Neural progenitor cell (in vitro differentiated cells): ENCODE measurements at regions not wholly inside any gene's neighbourhood (a gene's known extent, or its start where the extent isn't known, plus 50 kb on each side); places are given as distances from the start of the nearest gene placed in this dataset.

Experiments used
- DNase-seq: peaks from one replicate; pipeline ENCODE4 v3.0.0-alpha.2; 2016; ENCODE audit warnings: low spot score
- H2AFZ ChIP-seq: fragments of 200-600 bp; sonication (generic); replicated peaks from 2 replicates; pipeline ENCODE4 v1.6.1; 2016; ENCODE audit warnings: antibody characterized with exemption
- H3F3A ChIP-seq: fragments of 200-600 bp; sonication (generic); 2 replicates; pipeline ENCODE4 v1.6.1; 2016; ENCODE audit warnings: antibody characterized with exemption, low read depth
- H3K27ac ChIP-seq: fragments of 200-600 bp; sonication (generic); 2 replicates; pipeline ENCODE4 v1.5.1; 2016; ENCODE audit warnings: mild to moderate bottlenecking
- H3K27me3 ChIP-seq: fragments of 200-600 bp; sonication (generic); 2 replicates; pipeline ENCODE4 v1.6.1; 2016; ENCODE audit warnings: mild to moderate bottlenecking, moderate library complexity
- H3K36me3 ChIP-seq: fragments of 200-600 bp; sonication (generic); 2 replicates; pipeline ENCODE4 v1.5.1; 2016
- H3K4me1 ChIP-seq: fragments of 200-600 bp; sonication (generic); 2 replicates; pipeline ENCODE4 v1.6.1; 2016; ENCODE audit warnings: mixed run types
- H3K4me2 ChIP-seq: fragments of 200-600 bp; sonication (generic); 2 replicates; pipeline ENCODE4 v1.6.1; 2016
- H3K4me3 ChIP-seq: fragments of 200-600 bp; sonication (generic); 2 replicates; pipeline ENCODE4 v1.5.1; 2016
- H3K79me2 ChIP-seq: fragments of 200-600 bp; sonication (generic); 2 replicates; pipeline ENCODE4 v1.6.1; 2016; ENCODE audit warnings: low read depth
- H3K9ac ChIP-seq: fragments of 200-600 bp; sonication (generic); 2 replicates; pipeline ENCODE4 v1.6.1; 2016
- H3K9me3 ChIP-seq: fragments of 200-600 bp; sonication (generic); 2 replicates; pipeline ENCODE4 v1.5.1; 2016; ENCODE audit warnings: low read depth
- H4K20me1 ChIP-seq: fragments of 200-600 bp; sonication (generic); 2 replicates; pipeline ENCODE4 v1.6.1; 2016; ENCODE audit warnings: low read depth
- H3K27ac Mint-ChIP-seq: 3 replicates; pipeline ENCODE4 v1.8.0; 2021; ENCODE audit warnings: mixed read lengths
- H3K27me3 Mint-ChIP-seq: 2 replicates; pipeline ENCODE4 v1.8.0; 2022; ENCODE audit warnings: low read depth, mild to moderate bottlenecking, inconsistent platforms, moderate library complexity, mixed read lengths; ENCODE audit not compliant: insufficient read depth
- H3K36me3 Mint-ChIP-seq: 3 replicates; pipeline ENCODE4 v1.8.0; 2021; ENCODE audit warnings: mixed read lengths
- H3K4me1 Mint-ChIP-seq: 3 replicates; pipeline ENCODE4 v1.8.0; 2021; ENCODE audit warnings: mixed read lengths
- H3K4me3 Mint-ChIP-seq: 3 replicates; pipeline ENCODE4 v1.8.0; 2021; ENCODE audit warnings: mild to moderate bottlenecking, moderate library complexity, mixed read lengths
- H3K9me3 Mint-ChIP-seq: 3 replicates; pipeline ENCODE4 v1.8.0; 2020; ENCODE audit warnings: mixed read lengths
- EZH2 ChIP-seq: fragments of 200-600 bp; sonication (generic); IDR thresholded peaks from 2 replicates; pipeline ENCODE4 v1.6.1; 2017; ENCODE audit warnings: antibody characterized with exemption, mild to moderate bottlenecking, moderate library complexity
- EZH2phosphoT487 ChIP-seq: fragments of 200-600 bp; sonication (generic); IDR thresholded peaks from 2 replicates; pipeline ENCODE4 v1.6.1; 2017; ENCODE audit warnings: antibody characterized with exemption
- TF ChIP-seq, protein P1 (sequence below): fragments of 200-600 bp; sonication (generic); IDR thresholded peaks from 2 replicates; pipeline ENCODE4 v1.5.1; 2017; ENCODE audit warnings: antibody characterized with exemption, mild to moderate bottlenecking

DNA sequence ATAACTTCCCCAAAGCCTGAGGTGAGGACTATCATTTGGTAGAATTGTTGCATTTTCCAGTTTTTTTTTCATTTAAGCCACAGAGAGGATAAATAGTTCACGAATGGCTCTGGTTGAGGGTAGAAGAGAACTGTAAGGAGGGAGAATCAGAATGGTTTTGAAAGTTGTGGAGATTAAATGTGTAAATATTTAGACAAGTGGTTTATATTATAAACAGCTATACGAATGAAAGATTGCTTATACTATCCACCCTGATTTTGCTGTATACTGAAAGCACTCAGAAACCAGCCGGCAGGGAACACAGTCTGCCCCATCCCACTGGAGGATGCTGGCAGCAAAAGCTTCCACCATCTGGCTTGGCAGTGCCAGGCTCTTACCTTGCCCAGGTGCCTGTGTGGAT, 341.1 kb downstream of the RAPGEF2 start:
- Histone ChIP-seq H3K4me1 (peaks cover 10% of the 10 kb centered on the region), H3K4me3 (no peak overlapping the region), H3K9ac (no peak overlapping the region), H4K20me1 (no peaks in the 10 kb centered on the region), H3K27me3 (no peaks in the 10 kb centered on the region), H2AFZ (no peak overlapping the region), H3K36me3 (no peaks in the 10 kb centered on the region), H3K9me3 (no peaks in the 10 kb centered on the region), H3K4me2 (no peak overlapping the region), H3K79me2 (no peaks in the 10 kb centered on the region), H3K27ac (no peak overlapping the region), H3F3A (peaks cover 4% of the 10 kb centered on the region)
- DNase-seq, result no peak
- Mint-ChIP-seq H3K9me3 (no peaks in the 10 kb centered on the region), H3K4me1 (peaks cover 8% of the 10 kb centered on the region), H3K36me3 (no peaks in the 10 kb centered on the region), H3K27me3 (no peaks in the 10 kb centered on the region), H3K27ac (no peak overlapping the region), H3K4me3 (no peak overlapping the region)
- TF ChIP-seq, protein P1, sequence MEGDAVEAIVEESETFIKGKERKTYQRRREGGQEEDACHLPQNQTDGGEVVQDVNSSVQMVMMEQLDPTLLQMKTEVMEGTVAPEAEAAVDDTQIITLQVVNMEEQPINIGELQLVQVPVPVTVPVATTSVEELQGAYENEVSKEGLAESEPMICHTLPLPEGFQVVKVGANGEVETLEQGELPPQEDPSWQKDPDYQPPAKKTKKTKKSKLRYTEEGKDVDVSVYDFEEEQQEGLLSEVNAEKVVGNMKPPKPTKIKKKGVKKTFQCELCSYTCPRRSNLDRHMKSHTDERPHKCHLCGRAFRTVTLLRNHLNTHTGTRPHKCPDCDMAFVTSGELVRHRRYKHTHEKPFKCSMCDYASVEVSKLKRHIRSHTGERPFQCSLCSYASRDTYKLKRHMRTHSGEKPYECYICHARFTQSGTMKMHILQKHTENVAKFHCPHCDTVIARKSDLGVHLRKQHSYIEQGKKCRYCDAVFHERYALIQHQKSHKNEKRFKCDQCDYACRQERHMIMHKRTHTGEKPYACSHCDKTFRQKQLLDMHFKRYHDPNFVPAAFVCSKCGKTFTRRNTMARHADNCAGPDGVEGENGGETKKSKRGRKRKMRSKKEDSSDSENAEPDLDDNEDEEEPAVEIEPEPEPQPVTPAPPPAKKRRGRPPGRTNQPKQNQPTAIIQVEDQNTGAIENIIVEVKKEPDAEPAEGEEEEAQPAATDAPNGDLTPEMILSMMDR, result no peak

DNA sequence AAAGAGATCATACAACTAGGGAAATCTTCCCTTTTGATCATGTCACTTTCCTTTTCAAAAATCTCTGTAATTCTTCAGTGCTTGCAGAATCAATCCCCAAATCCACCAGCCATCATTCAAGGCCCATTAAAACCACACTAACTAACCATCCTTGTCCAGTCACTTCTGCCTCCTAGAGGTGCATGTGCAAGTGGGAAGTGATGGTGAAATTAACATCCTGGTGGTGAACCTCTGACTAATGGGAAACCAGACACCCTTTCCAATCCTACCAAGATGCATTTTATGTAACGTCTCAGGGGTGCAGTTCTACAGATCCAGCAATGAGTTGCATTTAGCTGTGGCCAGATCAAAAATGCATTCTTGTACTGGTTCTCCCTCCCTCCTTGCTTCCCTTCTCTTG, 341.8 kb downstream of the RAPGEF2 start:
- H3K4me1 ChIP-seq, result peaks cover 10% of the 10 kb centered on the region
- Mint-ChIP-seq H3K4me1 (peaks cover 8% of the 10 kb centered on the region), H3K9me3 (no peaks in the 10 kb centered on the region), H3K4me3 (no peak overlapping the region), H3K27ac (no peak overlapping the region), H3K36me3 (no peaks in the 10 kb centered on the region), H3K27me3 (no peaks in the 10 kb centered on the region)
- H3K27ac ChIP-seq, result no peak overlapping the region
- no peak overlapping the region for H3K9ac ChIP-seq
- H3K79me2 ChIP-seq, result no peaks in the 10 kb centered on the region
- no peaks in the 10 kb centered on the region for H3K9me3 ChIP-seq
- H3K4me2 ChIP-seq, result no peak overlapping the region
- peaks cover 4% of the 10 kb centered on the region for H3F3A ChIP-seq
- no peak for TF ChIP-seq EZH2
- TF ChIP-seq, protein P1, result no peak
- no peak for TF ChIP-seq EZH2phosphoT487
- no peaks in the 10 kb centered on the region for H3K27me3 ChIP-seq
- DNase-seq, result no peak
- H4K20me1 ChIP-seq, result no peaks in the 10 kb centered on the region
- no peak overlapping the region for H3K4me3 ChIP-seq
- H2AFZ ChIP-seq, result no peak overlapping the region
- H3K36me3 ChIP-seq, result no peaks in the 10 kb centered on the region

DNA sequence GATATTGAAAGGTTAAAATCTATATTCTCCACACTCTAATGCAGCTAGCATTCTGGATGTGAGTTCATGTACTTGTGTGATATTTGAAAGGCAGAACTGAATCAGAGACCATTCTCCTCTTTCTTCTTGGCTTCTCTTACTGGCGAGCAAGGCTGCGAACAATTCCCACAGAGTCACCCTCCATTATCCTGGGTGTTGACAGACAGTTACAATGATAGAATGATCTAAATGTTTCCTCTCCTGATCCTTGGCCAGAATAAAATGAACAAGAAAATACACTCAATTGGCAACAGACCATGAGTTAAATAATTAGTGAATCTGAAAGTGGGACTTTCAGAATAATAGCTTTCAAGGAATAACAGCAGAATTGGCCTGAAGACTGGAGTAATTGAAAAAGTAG, 342.8 kb downstream of the RAPGEF2 start:
- TF ChIP-seq, protein P1, result no peak
- TF ChIP-seq EZH2phosphoT487 (no peak), EZH2 (no peak)
- Mint-ChIP-seq H3K27ac (no peak overlapping the region), H3K27me3 (no peaks in the 10 kb centered on the region), H3K4me3 (no peak overlapping the region), H3K9me3 (no peaks in the 10 kb centered on the region), H3K4me1 (peaks cover 7% of the 10 kb centered on the region), H3K36me3 (no peaks in the 10 kb centered on the region)
- Histone ChIP-seq H3K79me2 (no peaks in the 10 kb centered on the region), H3K4me3 (no peak overlapping the region), H3K9me3 (no peaks in the 10 kb centered on the region), H3F3A (peaks cover 4% of the 10 kb centered on the region), H3K36me3 (no peaks in the 10 kb centered on the region), H4K20me1 (no peaks in the 10 kb centered on the region), H2AFZ (no peak overlapping the region), H3K4me1 (peaks cover 9% of the 10 kb centered on the region), H3K4me2 (no peak overlapping the region), H3K9ac (no peak overlapping the region), H3K27me3 (no peaks in the 10 kb centered on the region), H3K27ac (no peak overlapping the region)
- no peak for DNase-seq
